Dermis blood vessel endothelial cell (primary cell): ENCODE measurements at regions not wholly inside any gene's neighbourhood (a gene's known extent, or its start where the extent isn't known, plus 50 kb on each side); places are given as distances from the start of the nearest gene placed in this dataset.
"Not testable (repeated sequence)": the region's sequence is repeated elsewhere in the genome, so short reads cannot be mapped to it uniquely, and the experiment has no call there.

ENCODE experiments used
- DNase-seq: peaks from one replicate; pipeline ENCODE4 v3.0.0; 2010

- DNase-seq: peak; percentile 49
Measured at GRCh38 chr5:54883374-54884194, 101.8 kb downstream of the ESM1 start.

DNA sequence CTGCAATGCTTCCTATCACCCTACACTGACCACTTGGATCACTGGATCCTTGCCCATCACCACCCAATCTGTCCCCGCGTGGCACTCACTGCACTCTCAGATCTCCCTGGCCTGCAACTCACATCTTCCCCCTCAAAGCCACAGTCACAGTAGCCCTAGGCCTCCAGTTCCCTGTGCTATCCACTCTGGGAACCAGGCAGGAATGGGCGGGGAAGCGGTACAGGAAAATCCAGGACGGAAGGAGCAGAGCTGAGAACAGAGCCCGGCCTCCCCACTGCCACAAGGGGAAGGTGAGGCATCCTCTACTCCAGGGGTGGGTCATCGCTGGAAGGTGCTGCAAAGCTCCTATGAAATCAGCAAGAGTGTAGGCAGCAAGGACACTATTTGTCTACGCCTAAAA lies 102.6 kb downstream of the ESM1 start:
- DNase-seq: no peak

GRCh38 chr5:54882101-54882500 lies 103.3 kb downstream of the ESM1 start:
- no peak for DNase-seq

DNA sequence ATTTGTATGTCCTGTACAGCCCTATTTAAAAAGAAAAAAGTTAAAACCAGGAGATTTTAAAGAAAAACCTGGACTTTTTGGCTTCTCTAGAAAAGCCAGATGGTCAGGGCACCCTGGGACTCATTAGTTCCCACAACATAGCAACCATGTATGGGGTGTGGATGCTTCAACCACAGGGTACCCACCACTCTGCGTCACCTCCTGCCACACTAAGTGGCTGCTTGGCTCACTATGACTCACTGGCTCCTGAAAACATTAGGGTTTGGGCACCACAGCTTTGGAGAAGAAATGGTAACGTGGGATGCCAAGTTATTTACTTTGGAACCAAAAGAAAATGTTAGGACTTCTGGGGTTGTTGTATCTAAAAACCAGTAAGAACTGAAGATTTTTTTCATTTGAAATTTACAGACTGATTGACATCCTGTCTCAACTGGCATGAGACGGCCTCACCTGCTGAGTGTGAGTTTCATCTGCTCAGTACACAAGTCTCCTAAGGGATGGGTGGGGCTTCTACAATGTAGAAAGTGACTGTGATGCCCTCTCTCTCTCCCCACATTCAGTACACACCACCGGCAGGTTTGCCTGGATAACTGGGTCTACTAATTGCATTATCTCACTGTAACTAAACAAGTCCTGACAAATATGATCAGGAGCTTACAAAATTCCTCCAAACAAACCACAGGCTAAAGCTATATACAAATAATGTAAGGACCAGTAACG lies 103.9 kb downstream of the ESM1 start:
- no peak for DNase-seq

DNA sequence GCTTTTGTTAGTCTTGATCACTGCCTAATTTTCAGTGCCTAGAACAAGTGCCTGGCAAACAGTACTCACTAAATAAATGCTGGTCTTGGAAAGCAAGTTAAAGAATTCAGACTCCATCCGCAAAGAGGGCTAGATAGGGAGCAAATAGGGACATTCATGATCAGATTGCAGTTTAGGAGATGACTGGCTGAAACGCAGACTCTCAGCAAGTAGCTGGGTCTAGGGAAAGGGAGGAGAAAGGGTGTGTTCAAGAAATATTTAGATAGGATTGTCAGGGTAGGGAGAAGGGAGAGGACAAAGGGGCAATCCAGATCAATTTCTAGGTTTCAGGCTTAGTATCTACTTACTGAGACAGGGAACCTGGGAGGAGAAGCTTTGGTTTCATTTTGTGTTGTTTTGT lies 108.4 kb downstream of the ESM1 start:
- no peak for DNase-seq

DNA sequence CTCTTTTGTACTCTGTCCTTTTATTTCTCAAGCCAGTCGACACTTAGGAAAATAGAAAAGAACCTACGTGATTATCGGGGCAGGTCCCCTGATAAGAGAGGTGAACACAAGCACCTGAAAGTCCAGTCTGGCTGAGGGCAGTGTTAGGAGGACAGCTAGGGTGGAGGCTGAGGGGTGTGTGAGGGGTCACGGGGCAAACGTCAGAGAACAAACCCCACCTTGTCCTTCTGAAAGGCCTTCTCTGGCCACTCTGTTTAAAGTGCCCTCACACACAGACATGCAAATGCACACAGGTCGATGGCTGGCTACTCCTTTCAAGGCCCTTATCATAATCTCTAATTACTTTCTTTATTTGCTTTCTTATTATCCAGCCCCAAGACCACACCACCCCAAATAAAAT lies 108.8 kb downstream of the ESM1 start:
- DNase-seq: no peak

- peak; percentile 84 for DNase-seq
Measured at GRCh38 chr5:54874337-54875021, 110.9 kb downstream of the ESM1 start.

GRCh38 chr5:54873691-54874090 lies 111.7 kb downstream of the ESM1 start:
- DNase-seq: peak; percentile 59

GRCh38 chr5:54872810-54873209 lies 112.6 kb downstream of the ESM1 start:
- no peak for DNase-seq

- DNase-seq: no peak
Measured at GRCh38 chr5:54870271-54870670, 115.1 kb downstream of the ESM1 start.

- no peak for DNase-seq
Measured at GRCh38 chr5:54869691-54870090, 115.7 kb downstream of the ESM1 start.

- no peak for DNase-seq
Measured at GRCh38 chr5:54868511-54869483, 116.6 kb downstream of the ESM1 start.

- DNase-seq: peak; percentile 73
Measured at GRCh38 chr5:54867310-54867944, 118.0 kb downstream of the ESM1 start.

DNA sequence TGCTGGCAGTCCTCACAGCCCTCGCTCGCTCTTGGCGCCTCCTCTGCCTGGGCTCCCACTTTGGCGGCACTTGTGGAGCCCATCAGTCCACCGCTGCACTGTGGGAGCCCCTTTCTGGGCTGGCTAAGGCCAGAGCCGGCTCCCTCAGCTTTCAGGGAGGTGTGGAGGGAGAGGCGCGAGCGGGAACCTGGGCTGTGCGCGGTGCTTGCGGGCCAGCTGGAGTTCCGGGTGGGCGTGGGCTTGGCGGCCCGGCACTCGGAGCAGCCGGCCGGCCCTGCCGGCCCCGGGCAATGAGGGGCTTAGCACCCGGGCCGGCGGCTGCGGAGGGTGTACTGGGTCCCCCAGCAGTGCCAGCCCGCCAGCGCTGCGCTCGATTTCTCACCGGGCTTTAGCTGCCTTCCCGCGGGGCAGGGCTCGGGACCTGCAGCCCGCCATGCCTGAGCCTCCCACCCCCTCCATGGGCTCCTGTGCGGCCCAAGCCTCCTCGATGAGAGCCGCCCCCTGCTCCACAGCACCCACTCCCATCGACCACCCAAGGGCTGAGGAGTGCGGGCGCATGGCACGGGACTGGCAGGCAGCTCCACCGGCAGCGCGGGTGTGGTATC lies 120.4 kb downstream of the ESM1 start:
- DNase-seq: not testable (repeated sequence)

DNA sequence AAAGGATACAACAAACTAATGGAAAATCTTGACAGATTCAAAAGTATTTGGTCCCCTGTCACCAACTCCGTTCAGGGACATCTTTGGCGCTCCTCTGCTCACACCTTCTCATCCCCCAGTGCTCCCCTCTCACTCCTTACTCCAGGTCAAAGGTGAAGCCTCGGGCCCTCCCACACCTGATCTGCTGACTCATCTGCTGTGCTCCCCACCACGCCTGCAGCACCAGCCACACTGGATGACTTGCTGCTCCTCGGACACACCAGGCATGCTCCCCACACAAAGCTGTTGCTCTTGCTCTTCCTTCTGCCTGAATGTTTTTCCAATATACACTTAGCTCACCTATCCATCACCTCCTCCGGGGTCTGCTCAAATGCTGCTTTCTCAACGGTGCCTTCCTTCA lies 123.4 kb downstream of the ESM1 start:
- DNase-seq: no peak

DNA sequence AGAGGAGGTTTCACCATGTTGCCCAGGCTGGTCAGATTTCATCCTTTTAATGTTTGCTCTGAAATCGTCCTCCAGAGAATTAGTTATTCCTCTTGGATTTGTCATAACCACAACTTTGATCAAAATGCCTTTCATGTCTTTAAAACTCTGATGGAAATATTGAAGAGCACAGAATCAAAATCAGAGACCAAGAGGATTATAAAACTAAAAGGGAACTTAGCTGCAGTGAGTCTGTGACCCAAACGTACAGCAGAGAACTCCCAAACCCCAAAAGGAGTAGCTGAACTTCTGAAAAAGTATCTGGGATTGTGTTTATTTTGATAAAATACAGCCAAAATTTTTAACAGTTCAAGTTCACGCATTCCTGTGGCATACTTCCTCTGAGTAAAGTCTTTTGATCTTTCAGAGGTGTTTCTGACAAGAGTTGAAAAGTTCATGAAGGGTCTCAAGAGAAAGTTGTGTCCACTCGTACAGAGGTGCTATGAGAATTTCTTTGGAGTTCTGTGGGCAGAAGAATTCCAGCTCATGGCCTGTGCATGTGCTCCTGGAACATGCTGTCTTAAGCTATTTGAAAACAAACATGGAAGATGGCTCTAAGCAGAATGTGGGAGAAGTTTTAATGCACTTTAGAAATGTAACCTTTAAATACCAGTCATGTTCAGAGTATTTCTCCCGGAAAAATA lies 124.0 kb downstream of the ESM1 start:
- DNase-seq: no peak

DNA sequence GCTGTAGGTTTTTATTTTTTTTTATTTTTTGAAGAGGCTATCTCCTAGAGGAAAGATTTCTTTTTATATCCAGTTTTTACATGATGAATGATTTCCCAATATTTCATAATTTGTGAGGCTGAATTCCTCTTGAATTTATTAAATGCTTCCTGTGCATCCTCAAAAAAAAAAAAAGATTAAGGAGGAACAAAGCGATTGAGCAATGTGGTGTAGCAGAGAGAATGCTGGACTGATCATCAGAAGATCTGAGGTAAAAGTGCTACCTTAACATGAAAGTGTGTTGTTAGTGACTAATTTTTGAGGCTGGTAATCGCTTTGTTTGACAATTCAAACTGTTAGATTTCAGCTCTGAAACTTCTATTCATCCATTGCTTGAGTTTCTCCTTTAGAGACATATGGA lies 125.1 kb downstream of the ESM1 start:
- DNase-seq: no peak

DNA sequence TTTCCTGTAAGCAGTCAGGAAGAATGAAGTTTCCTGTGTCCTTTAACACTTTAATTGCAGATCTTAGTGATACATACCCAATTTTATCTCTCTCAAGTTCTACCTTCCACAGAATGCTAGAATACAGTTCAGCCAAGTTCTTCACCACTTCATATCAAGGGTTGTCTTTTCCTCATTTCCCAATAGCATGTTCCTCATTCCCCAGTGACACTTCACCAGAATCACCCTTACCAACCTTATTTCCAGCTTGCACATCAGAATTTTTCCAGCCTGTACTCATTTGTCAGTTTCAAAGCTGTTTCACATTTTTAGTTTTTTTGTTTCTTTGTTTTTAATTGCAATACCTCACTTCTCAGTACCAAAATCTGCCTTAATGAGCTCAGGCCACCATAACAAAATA lies 126.1 kb downstream of the ESM1 start:
- DNase-seq: no peak

DNA sequence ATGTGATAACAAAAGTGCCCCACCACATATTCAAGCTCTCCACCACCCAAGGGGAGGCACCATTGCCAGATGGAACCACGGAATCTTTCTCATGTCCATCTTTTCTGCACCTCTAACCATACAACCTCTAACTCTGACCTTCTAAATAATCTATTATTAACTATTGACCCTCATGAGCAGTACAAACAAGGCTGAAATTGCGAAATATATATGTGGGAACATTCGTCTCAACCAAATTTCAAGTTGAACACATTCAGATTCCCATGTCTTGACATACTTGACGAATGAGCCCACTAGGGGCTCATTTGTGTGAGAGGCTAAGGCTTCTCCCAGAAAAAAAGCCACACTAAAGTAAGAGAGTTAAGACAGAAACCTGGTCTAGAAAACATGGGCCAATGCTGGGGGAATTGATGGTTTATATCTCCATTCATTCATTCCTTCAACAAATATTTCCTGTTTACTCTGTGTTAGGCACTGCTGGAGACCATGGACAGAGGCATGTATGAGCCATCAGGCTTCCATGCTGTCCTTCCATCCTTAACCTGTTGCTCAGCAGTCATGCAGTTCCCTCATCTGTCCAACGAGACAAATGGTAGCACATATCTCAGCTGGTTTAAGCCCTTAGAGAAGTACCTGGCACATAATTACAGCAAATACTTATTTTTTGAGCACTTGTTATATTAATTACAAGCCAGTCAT lies 130.4 kb downstream of the ESM1 start:
- no peak for DNase-seq

- DNase-seq: no peak
Measured at GRCh38 chr5:54852007-54852406, 133.4 kb downstream of the ESM1 start.
